GM12874 (cell line): ENCODE measurements at regions not wholly inside any gene's neighbourhood (a gene's known extent, or its start where the extent isn't known, plus 50 kb on each side); places are given as distances from the start of the nearest gene placed in this dataset.

ENCODE experiments used
- CTCF ChIP-seq: IDR thresholded peaks from 2 replicates; pipeline ENCODE4 v1.5.1; 2011; ENCODE audit warnings: low read depth, mild to moderate bottlenecking, control low read depth, low read length, moderate library complexity; ENCODE audit not compliant: insufficient read depth

GRCh38 chr15:70246623-70247220 is 149.0 kb upstream of the TLE3 start:
- TF ChIP-seq CTCF = no peak

- TF ChIP-seq CTCF = no peak
Measured at GRCh38 chr15:70245932-70246622, 148.4 kb upstream of the TLE3 start.

- TF ChIP-seq CTCF = no peak
Measured at GRCh38 chr15:70244978-70245542, 147.3 kb upstream of the TLE3 start.

- TF ChIP-seq CTCF = no peak
Measured at GRCh38 chr15:70243686-70244540, 146.2 kb upstream of the TLE3 start.

- TF ChIP-seq CTCF = no peak
Measured at GRCh38 chr15:70242951-70243685, 145.4 kb upstream of the TLE3 start.

- TF ChIP-seq CTCF = no peak
Measured at GRCh38 chr15:70241561-70242320, 144.0 kb upstream of the TLE3 start.
